ENCODE measurements at regions not wholly inside any gene's neighbourhood (a gene's known extent, or its start where the extent isn't known, plus 50 kb on each side); places are given as distances from the start of the nearest gene placed in this dataset.

DNA sequence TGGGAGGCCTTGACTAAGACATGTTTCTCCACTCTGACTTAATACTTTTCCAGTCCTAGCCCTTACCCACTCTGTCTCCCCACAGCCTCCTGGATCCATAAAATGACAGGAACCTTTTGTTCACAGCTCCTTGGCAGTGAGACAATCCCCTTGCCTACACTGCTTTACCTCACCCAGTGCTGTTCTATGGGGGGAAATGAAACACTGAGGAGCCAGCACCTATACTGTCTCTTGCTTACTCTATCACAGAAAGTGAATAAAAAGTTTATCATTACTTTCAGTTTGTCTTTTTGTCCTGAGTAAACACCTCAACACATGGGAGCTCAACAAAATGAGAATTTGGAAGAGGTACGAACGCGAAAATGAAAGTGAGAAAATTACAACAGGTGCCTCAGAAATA lies 127.2 kb upstream of the DAAM1 start:
- Mint-ChIP-seq H3K36me3 (ENCODE audit: low read depth) (no peaks in the 10 kb centered on the region), H3K27ac (no peak overlapping the region), H3K9me3 (peaks cover 20% of the 10 kb centered on the region), H3K4me1 (no peaks in the 10 kb centered on the region), H3K27me3 (ENCODE audit: insufficient read depth) (no peaks in the 10 kb centered on the region), H3K4me3 (no peak overlapping the region)
- H3K9me3 ChIP-seq (ENCODE audit: control insufficient read depth, low read length): peaks cover 15% of the 10 kb centered on the region
- no peak overlapping the region for H3K27ac ChIP-seq (ENCODE audit: low read depth, low read length)
- TF ChIP-seq, protein P1, sequence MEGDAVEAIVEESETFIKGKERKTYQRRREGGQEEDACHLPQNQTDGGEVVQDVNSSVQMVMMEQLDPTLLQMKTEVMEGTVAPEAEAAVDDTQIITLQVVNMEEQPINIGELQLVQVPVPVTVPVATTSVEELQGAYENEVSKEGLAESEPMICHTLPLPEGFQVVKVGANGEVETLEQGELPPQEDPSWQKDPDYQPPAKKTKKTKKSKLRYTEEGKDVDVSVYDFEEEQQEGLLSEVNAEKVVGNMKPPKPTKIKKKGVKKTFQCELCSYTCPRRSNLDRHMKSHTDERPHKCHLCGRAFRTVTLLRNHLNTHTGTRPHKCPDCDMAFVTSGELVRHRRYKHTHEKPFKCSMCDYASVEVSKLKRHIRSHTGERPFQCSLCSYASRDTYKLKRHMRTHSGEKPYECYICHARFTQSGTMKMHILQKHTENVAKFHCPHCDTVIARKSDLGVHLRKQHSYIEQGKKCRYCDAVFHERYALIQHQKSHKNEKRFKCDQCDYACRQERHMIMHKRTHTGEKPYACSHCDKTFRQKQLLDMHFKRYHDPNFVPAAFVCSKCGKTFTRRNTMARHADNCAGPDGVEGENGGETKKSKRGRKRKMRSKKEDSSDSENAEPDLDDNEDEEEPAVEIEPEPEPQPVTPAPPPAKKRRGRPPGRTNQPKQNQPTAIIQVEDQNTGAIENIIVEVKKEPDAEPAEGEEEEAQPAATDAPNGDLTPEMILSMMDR (conservative IDR thresholded peaks at IDR 0.05): no peak
- H3K4me3 ChIP-seq (ENCODE audit: low read length): no peak overlapping the region
- H3K4me1 ChIP-seq (ENCODE audit: control insufficient read depth, insufficient read depth, low read length): no peaks in the 10 kb centered on the region
- no peaks in the 10 kb centered on the region for H3K27me3 ChIP-seq (ENCODE audit: control insufficient read depth, insufficient read depth, low read length, poor library complexity, severe bottlenecking)
- H3K36me3 ChIP-seq (ENCODE audit: control insufficient read depth, insufficient read depth, low read length): no peaks in the 10 kb centered on the region
- no peak for DNase-seq
- no peak overlapping the region for H3K9ac ChIP-seq (ENCODE audit: extremely low read depth, low read length, poor library complexity, severe bottlenecking)
- WGBS, 2 experiments (ENCODE audit: insufficient coverage in 1 of 2, insufficient read length in 1 of 2): 70 to 78% methylated on average over 3 of the region's 3 CpGs

DNA sequence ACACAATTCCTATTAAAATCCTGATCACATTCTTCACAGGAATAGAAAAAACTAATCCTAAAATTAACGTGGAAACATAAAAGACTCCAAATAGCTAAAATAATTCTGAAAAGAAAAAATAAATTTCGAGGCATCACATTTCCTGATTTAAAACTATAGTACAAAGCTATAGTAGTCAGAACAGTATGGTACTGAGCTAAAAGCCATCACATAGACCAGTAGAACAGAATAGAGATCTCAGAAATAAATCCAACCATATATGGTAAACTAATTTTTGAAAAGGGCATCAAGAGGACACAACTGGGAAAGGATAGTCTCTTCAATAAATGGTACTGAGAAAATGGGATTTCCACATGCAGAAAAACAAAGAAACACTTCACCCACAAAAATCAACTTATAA lies 125.2 kb upstream of the DAAM1 start:
- no peaks in the 10 kb centered on the region for H3K4me1 ChIP-seq (ENCODE audit: control insufficient read depth, insufficient read depth, low read length)
- Mint-ChIP-seq H3K27me3 (ENCODE audit: insufficient read depth) (no peaks in the 10 kb centered on the region), H3K4me3 (no peak overlapping the region), H3K36me3 (ENCODE audit: low read depth) (no peaks in the 10 kb centered on the region), H3K27ac (no peak overlapping the region), H3K9me3 (peaks cover 20% of the 10 kb centered on the region), H3K4me1 (peaks cover 6% of the 10 kb centered on the region)
- H3K9me3 ChIP-seq (ENCODE audit: control insufficient read depth, low read length): peaks cover 15% of the 10 kb centered on the region
- no peak overlapping the region for H3K9ac ChIP-seq (ENCODE audit: extremely low read depth, low read length, poor library complexity, severe bottlenecking)
- no peaks in the 10 kb centered on the region for H3K27me3 ChIP-seq (ENCODE audit: control insufficient read depth, insufficient read depth, low read length, poor library complexity, severe bottlenecking)
- no peak overlapping the region for H3K27ac ChIP-seq (ENCODE audit: low read depth, low read length)
- TF ChIP-seq, protein P1 (conservative IDR thresholded peaks at IDR 0.05): no peak
- no peak for DNase-seq
- peak overlapping the region; percentile 20 for H3K4me3 ChIP-seq (ENCODE audit: low read length)
- H3K36me3 ChIP-seq (ENCODE audit: control insufficient read depth, insufficient read depth, low read length): no peaks in the 10 kb centered on the region
- 87 to 88% methylated on average over 1 of the region's 2 CpGs for WGBS, 2 experiments (ENCODE audit: insufficient coverage in 1 of 2, insufficient read length in 1 of 2)

DNA sequence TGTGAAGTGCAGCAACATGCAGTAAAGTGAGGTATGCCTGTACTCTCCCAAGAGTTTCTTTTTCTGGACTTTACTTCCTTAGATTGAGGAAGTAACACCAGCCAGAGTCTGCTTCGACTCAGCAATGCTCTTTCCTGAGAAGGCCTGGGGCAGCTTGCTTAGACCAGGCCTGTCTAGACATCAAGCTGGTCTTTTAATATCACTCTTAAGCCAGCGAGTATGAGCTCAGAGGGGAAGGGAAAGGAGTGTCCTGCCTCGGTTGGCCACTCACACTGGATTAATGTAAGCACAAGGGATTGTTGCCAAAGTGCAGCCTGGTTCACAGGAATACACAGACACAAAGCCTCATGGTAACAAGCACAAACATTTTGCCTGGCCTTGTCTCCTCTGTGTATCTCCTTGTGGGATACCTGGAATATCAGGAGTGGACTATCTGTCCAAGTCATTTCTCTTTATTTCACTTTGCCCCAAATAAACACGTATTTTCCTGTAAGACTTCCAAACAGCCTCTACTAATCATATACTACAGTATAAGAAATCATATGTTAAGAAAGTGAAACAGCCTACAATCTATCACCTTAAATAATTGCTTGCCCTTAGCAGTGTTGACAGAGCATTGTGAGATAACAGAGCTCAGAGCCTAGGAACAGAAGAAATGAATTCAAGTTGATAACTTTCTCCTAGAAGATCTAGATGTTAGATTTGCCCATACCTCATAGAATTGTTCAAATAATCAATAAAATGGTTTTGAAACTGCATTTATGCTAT lies 121.2 kb upstream of the DAAM1 start:
- no peak for DNase-seq
- WGBS, 2 experiments (ENCODE audit: insufficient coverage in 1 of 2, insufficient read length in 1 of 2): 50 to 87% methylated on average over 1 to 4 of the region's 4 CpGs
- no peaks in the 10 kb centered on the region for H3K27me3 Mint-ChIP-seq (ENCODE audit: insufficient read depth)
- H3K4me3 Mint-ChIP-seq: no peak overlapping the region
- Histone ChIP-seq H3K27ac (ENCODE audit: low read depth, low read length) (no peak overlapping the region), H3K4me3 (ENCODE audit: low read length) (no peak overlapping the region), H3K36me3 (ENCODE audit: control insufficient read depth, insufficient read depth, low read length) (no peaks in the 10 kb centered on the region), H3K9me3 (ENCODE audit: control insufficient read depth, low read length) (peaks cover 12% of the 10 kb centered on the region), H3K9ac (ENCODE audit: extremely low read depth, low read length, poor library complexity, severe bottlenecking) (no peak overlapping the region), H3K4me1 (ENCODE audit: control insufficient read depth, insufficient read depth, low read length) (peaks cover 7% of the 10 kb centered on the region), H3K27me3 (ENCODE audit: control insufficient read depth, insufficient read depth, low read length, poor library complexity, severe bottlenecking) (no peaks in the 10 kb centered on the region)
- TF ChIP-seq, protein P1 (conservative IDR thresholded peaks at IDR 0.05): no peak
- no peak overlapping the region for H3K27ac Mint-ChIP-seq
- peaks cover 18% of the 10 kb centered on the region for H3K4me1 Mint-ChIP-seq
- peaks cover 11% of the 10 kb centered on the region for H3K9me3 Mint-ChIP-seq
- no peaks in the 10 kb centered on the region for H3K36me3 Mint-ChIP-seq (ENCODE audit: low read depth)

Data from endodermal cell (in vitro differentiated cells).